ENCODE measurements at regions not wholly inside any gene's neighbourhood (a gene's known extent, or its start where the extent isn't known, plus 50 kb on each side); places are given as distances from the start of the nearest gene placed in this dataset.

- Histone ChIP-seq H3K27ac (no peak overlapping the region), H3K27me3 (no peaks in the 10 kb centered on the region), H3K36me3 (no peaks in the 10 kb centered on the region), H3K4me3 (no peak overlapping the region), H3K9me3 (no peaks in the 10 kb centered on the region), H3K4me1 (peaks cover 0 to 11% (median 0%) of the 10 kb centered on the region in 3 donors)
- intact Hi-C loops (cut with DNase I): no loop called here
- WGBS, 2 donors: 73 to 81% methylated on average over 3 of the region's 3 CpGs
- ATAC-seq: no peak
- no peak for TF ChIP-seq CTCF (IDR thresholded peaks at IDR 0.05)
- no peak for FAIRE-seq
- no peak for DNase-seq
These were observed 323.2 kb upstream of the MIR17HG start for GRCh38 chr13:91024157-91024792.

- ATAC-seq (no peak), DNase-seq (no peak), FAIRE-seq (no peak)
- Histone ChIP-seq H3K27me3 (no peaks in the 10 kb centered on the region), H3K4me1 (no peaks in the 10 kb centered on the region), H3K36me3 (no peaks in the 10 kb centered on the region), H3K9me3 (no peaks in the 10 kb centered on the region), H3K27ac (no peak overlapping the region), H3K4me3 (no peak overlapping the region)
- intact Hi-C loops (cut with DNase I): no loop called here
- no peak for TF ChIP-seq CTCF (IDR thresholded peaks at IDR 0.05)
These were observed 322.0 kb upstream of the MIR17HG start for GRCh38 chr13:91025442-91025841.

GRCh38 chr13:91031508-91031907, 316.0 kb upstream of the MIR17HG start:
- DNase-seq (no peak), FAIRE-seq (no peak), ATAC-seq (no peak)
- Histone ChIP-seq H3K9me3 (no peaks in the 10 kb centered on the region), H3K27me3 (no peaks in the 10 kb centered on the region), H3K4me1 (no peaks in the 10 kb centered on the region), H3K4me3 (no peak overlapping the region), H3K36me3 (no peaks in the 10 kb centered on the region), H3K27ac (no peak overlapping the region)
- no peak for TF ChIP-seq CTCF (IDR thresholded peaks at IDR 0.05)
- 87 to 88% methylated on average over 3 of the region's 3 CpGs for WGBS, 2 donors
- intact Hi-C loops (cut with DNase I): no loop called here

GRCh38 chr13:91032104-91032503, 315.4 kb upstream of the MIR17HG start:
- intact Hi-C loops (cut with DNase I): no loop called here

More at GRCh38 chr13:91032104-91032503, 315.4 kb upstream of the MIR17HG start:
- DNase-seq (no peak), ATAC-seq (no peak), FAIRE-seq (no peak)
- no peak for TF ChIP-seq CTCF (IDR thresholded peaks at IDR 0.05)
- Histone ChIP-seq H3K4me1 (no peaks in the 10 kb centered on the region), H3K27me3 (no peaks in the 10 kb centered on the region), H3K4me3 (no peak overlapping the region), H3K27ac (no peak overlapping the region), H3K9me3 (no peaks in the 10 kb centered on the region), H3K36me3 (no peaks in the 10 kb centered on the region)
- 0 to 39% methylated on average over 1 of the region's 1 CpG for WGBS, 2 donors
